ENCODE measurements at regions not wholly inside any gene's neighbourhood (a gene's known extent, or its start where the extent isn't known, plus 50 kb on each side); places are given as distances from the start of the nearest gene placed in this dataset.

GRCh38 chr9:88783711-88784083 is 207.6 kb upstream of the S1PR3 start:
- H3K4me2 ChIP-seq (ENCODE audit: insufficient read depth, low read length, poor library complexity, severe bottlenecking): peak overlapping the region; percentile 28
- no peak for DNase-seq (ENCODE audit: low spot score)

GRCh38 chr9:88784960-88785359 is 206.3 kb upstream of the S1PR3 start:
- H2AFZ ChIP-seq (ENCODE audit: low read length): no peak overlapping the region
- no peak overlapping the region for H3K4me3 ChIP-seq (ENCODE audit: low read length in 2 of 2)
- no peak overlapping the region for H2AK5ac ChIP-seq (ENCODE audit: low read depth, low read length)
- H3K18ac ChIP-seq (ENCODE audit: low read length): peak overlapping the region; percentile 11
- H3K4me2 ChIP-seq (ENCODE audit: insufficient read depth, low read length, poor library complexity, severe bottlenecking): no peak overlapping the region
- no peak overlapping the region for H3K9ac ChIP-seq (ENCODE audit: low read depth, low read length, poor library complexity)
- no peak overlapping the region for H3K14ac ChIP-seq (ENCODE audit: low read length)
- H2BK15ac ChIP-seq (ENCODE audit: low read length): no peak overlapping the region
- no CpG with 5 or more reads among the region's 3 CpGs for WGBS, 2 donors (ENCODE audit: extremely low coverage in 2 of 2, insufficient read length in 2 of 2, insufficient replicate concordance in 1 of 2)
- H3K9me3 ChIP-seq (replicated peaks in 1 of 2; ENCODE audit: control insufficient read depth in 2 of 2, insufficient read depth in 1 of 2, low read depth in 1 of 2, low read length in 2 of 2): peaks cover 2 to 5% of the 10 kb centered on the region in 2 donors
- no peaks in the 10 kb centered on the region for H3K36me3 ChIP-seq (replicated peaks in 1 of 2; ENCODE audit: control insufficient read depth in 2 of 2, insufficient read depth in 2 of 2, low read length in 2 of 2)
- no peaks in the 10 kb centered on the region for H3K79me1 ChIP-seq (ENCODE audit: low read depth, low read length)
- H2BK120ac ChIP-seq (ENCODE audit: low read depth, low read length): no peak overlapping the region
- no peak overlapping the region for H2BK5ac ChIP-seq (ENCODE audit: low read length)
- no peak for DNase-seq (ENCODE audit: low spot score)
- H4K91ac ChIP-seq (ENCODE audit: low read depth, low read length, poor library complexity): no peak overlapping the region
- no peak overlapping the region for H4K8ac ChIP-seq (ENCODE audit: low read depth, low read length)
- no peak overlapping the region for H3K4ac ChIP-seq (ENCODE audit: low read length)
- H3K4me1 ChIP-seq (ENCODE audit: control insufficient read depth in 2 of 2, insufficient read depth in 1 of 2, low read depth in 1 of 2, low read length in 2 of 2): peaks cover 23 to 42% of the 10 kb centered on the region in 2 donors
- no peak overlapping the region for H3K27ac ChIP-seq (replicated peaks; ENCODE audit: low read length)
- H2BK12ac ChIP-seq (ENCODE audit: low read length): no peak overlapping the region
- H3K27me3 ChIP-seq (ENCODE audit: control insufficient read depth in 3 of 3, insufficient read depth in 3 of 3, low read depth in 1 of 3, low read length in 3 of 3): peaks cover 0 to 10% (median 0%) of the 10 kb centered on the region in 3 experiments
- H3K23ac ChIP-seq (ENCODE audit: low read depth, low read length, poor library complexity): no peak overlapping the region

More at GRCh38 chr9:88783711-88784083, 207.6 kb upstream of the S1PR3 start:
- H3K79me1 ChIP-seq (ENCODE audit: low read depth, low read length): no peaks in the 10 kb centered on the region
- H3K27ac ChIP-seq (replicated peaks; ENCODE audit: low read length): peak overlapping the region; percentile 54
- H3K4me1 ChIP-seq (ENCODE audit: control insufficient read depth in 2 of 2, insufficient read depth in 1 of 2, low read depth in 1 of 2, low read length in 2 of 2): peaks cover 23 to 42% of the 10 kb centered on the region in 2 donors
- no peak overlapping the region for H3K23ac ChIP-seq (ENCODE audit: low read depth, low read length, poor library complexity)
- H2AFZ ChIP-seq (ENCODE audit: low read length): peak overlapping the region; percentile 62
- H3K18ac ChIP-seq (ENCODE audit: low read length): peak overlapping the region; percentile 41
- H3K4ac ChIP-seq (ENCODE audit: low read length): no peak overlapping the region
- H2AK5ac ChIP-seq (ENCODE audit: low read depth, low read length): no peak overlapping the region
- H4K8ac ChIP-seq (ENCODE audit: low read depth, low read length): no peak overlapping the region
- WGBS, 2 donors (ENCODE audit: extremely low coverage in 2 of 2, insufficient read length in 2 of 2, insufficient replicate concordance in 1 of 2): no CpG with 5 or more reads among the region's 4 CpGs
- no peak overlapping the region for H3K9ac ChIP-seq (ENCODE audit: low read depth, low read length, poor library complexity)
- no peak overlapping the region for H2BK15ac ChIP-seq (ENCODE audit: low read length)
- H3K14ac ChIP-seq (ENCODE audit: low read length): no peak overlapping the region
- no peaks in the 10 kb centered on the region for H3K36me3 ChIP-seq (replicated peaks in 1 of 2; ENCODE audit: control insufficient read depth in 2 of 2, insufficient read depth in 2 of 2, low read length in 2 of 2)
- peaks cover 0 to 10% (median 0%) of the 10 kb centered on the region in 3 experiments for H3K27me3 ChIP-seq (ENCODE audit: control insufficient read depth in 3 of 3, insufficient read depth in 3 of 3, low read depth in 1 of 3, low read length in 3 of 3)
- peaks cover 2 to 5% of the 10 kb centered on the region in 2 donors for H3K9me3 ChIP-seq (replicated peaks in 1 of 2; ENCODE audit: control insufficient read depth in 2 of 2, insufficient read depth in 1 of 2, low read depth in 1 of 2, low read length in 2 of 2)
- no peak overlapping the region for H2BK12ac ChIP-seq (ENCODE audit: low read length)
- H3K4me3 ChIP-seq (ENCODE audit: low read length in 2 of 2): peak overlapping the region in 1 of 2 donors; percentile 29
- no peak overlapping the region for H2BK120ac ChIP-seq (ENCODE audit: low read depth, low read length)
- no peak overlapping the region for H2BK5ac ChIP-seq (ENCODE audit: low read length)
- no peak overlapping the region for H4K91ac ChIP-seq (ENCODE audit: low read depth, low read length, poor library complexity)

DNA sequence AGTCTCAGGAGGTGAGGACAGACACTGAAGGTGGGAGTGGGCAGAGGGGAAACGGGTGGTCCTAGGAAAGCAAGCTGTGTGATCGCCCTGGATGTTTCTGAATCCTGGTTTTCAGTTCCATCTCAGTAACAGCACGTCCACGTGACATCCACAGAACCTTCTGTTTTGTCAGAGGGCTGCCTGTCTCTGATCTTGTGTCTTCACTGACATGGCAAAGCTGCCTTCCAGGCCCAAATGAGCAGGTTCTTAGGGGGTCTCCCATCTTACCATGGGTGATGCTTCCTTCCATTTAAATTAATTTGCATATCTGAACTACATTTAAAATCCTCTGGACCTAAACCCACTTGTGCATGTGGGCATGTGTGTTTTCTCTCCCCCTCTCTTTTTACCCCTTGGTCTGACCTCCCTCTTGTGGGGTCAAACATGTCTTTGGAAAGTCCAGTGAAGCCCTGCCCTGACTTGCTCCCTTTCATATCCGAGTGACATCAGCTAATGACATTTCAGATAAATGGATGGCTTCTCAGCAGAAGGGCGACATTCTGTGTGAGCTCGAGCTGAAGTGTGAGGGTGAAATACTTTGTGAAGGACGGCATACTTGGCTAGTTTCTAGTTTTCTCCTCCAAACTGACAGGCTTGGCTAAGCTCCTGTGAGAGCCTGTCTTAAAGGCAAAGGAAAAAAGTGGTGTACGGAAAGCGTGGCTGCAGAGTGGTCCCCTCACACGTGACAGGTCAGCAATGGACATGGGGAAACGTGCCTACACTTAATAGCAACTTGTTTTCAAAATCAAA is 204.8 kb upstream of the S1PR3 start:
- Histone ChIP-seq H3K4ac (ENCODE audit: low read length) (no peak overlapping the region), H2BK15ac (ENCODE audit: low read length) (no peak overlapping the region), H2AK5ac (ENCODE audit: low read depth, low read length) (no peak overlapping the region), H3K4me3 (ENCODE audit: low read length in 2 of 2) (no peak overlapping the region), H3K9ac (ENCODE audit: low read depth, low read length, poor library complexity) (no peak overlapping the region), H3K14ac (ENCODE audit: low read length) (no peak overlapping the region), H4K8ac (ENCODE audit: low read depth, low read length) (no peak overlapping the region), H4K91ac (ENCODE audit: low read depth, low read length, poor library complexity) (no peak overlapping the region), H3K79me1 (ENCODE audit: low read depth, low read length) (no peaks in the 10 kb centered on the region), H2BK5ac (ENCODE audit: low read length) (no peak overlapping the region), H2BK120ac (ENCODE audit: low read depth, low read length) (no peak overlapping the region), H3K27me3 (ENCODE audit: control insufficient read depth in 3 of 3, insufficient read depth in 3 of 3, low read depth in 1 of 3, low read length in 3 of 3) (peaks cover 0 to 10% (median 0%) of the 10 kb centered on the region in 3 experiments), H3K4me2 (ENCODE audit: insufficient read depth, low read length, poor library complexity, severe bottlenecking) (no peak overlapping the region), H3K36me3 (replicated peaks in 1 of 2; ENCODE audit: control insufficient read depth in 2 of 2, insufficient read depth in 2 of 2, low read length in 2 of 2) (no peaks in the 10 kb centered on the region), H2BK12ac (ENCODE audit: low read length) (no peak overlapping the region), H3K27ac (replicated peaks; ENCODE audit: low read length) (no peak overlapping the region), H3K18ac (ENCODE audit: low read length) (no peak overlapping the region), H3K23ac (ENCODE audit: low read depth, low read length, poor library complexity) (no peak overlapping the region), H3K4me1 (ENCODE audit: control insufficient read depth in 2 of 2, insufficient read depth in 1 of 2, low read depth in 1 of 2, low read length in 2 of 2) (peaks cover 23 to 34% of the 10 kb centered on the region in 2 donors), H3K9me3 (replicated peaks in 1 of 2; ENCODE audit: control insufficient read depth in 2 of 2, insufficient read depth in 1 of 2, low read depth in 1 of 2, low read length in 2 of 2) (peaks cover 2 to 5% of the 10 kb centered on the region in 2 donors), H2AFZ (ENCODE audit: low read length) (no peak overlapping the region)
- WGBS, 2 donors (ENCODE audit: extremely low coverage in 2 of 2, insufficient read length in 2 of 2, insufficient replicate concordance in 1 of 2): no CpG with 5 or more reads among the region's 12 CpGs
- DNase-seq (ENCODE audit: low spot score): no peak

GRCh38 chr9:88789785-88790184 is 201.5 kb upstream of the S1PR3 start:
- Histone ChIP-seq H2BK15ac (ENCODE audit: low read length) (no peak overlapping the region), H2AK5ac (ENCODE audit: low read depth, low read length) (no peak overlapping the region), H2BK120ac (ENCODE audit: low read depth, low read length) (no peak overlapping the region), H3K4me3 (ENCODE audit: low read length in 2 of 2) (no peak overlapping the region), H3K27me3 (ENCODE audit: control insufficient read depth in 3 of 3, insufficient read depth in 3 of 3, low read depth in 1 of 3, low read length in 3 of 3) (peaks cover 0 to 3% (median 0%) of the 10 kb centered on the region in 3 experiments), H3K27ac (replicated peaks; ENCODE audit: low read length) (no peak overlapping the region), H3K79me1 (ENCODE audit: low read depth, low read length) (no peaks in the 10 kb centered on the region), H2BK5ac (ENCODE audit: low read length) (no peak overlapping the region), H3K9ac (ENCODE audit: low read depth, low read length, poor library complexity) (no peak overlapping the region), H4K91ac (ENCODE audit: low read depth, low read length, poor library complexity) (no peak overlapping the region), H3K23ac (ENCODE audit: low read depth, low read length, poor library complexity) (no peak overlapping the region), H3K14ac (ENCODE audit: low read length) (no peak overlapping the region), H3K4ac (ENCODE audit: low read length) (no peak overlapping the region), H3K36me3 (replicated peaks in 1 of 2; ENCODE audit: control insufficient read depth in 2 of 2, insufficient read depth in 2 of 2, low read length in 2 of 2) (no peaks in the 10 kb centered on the region), H2AFZ (ENCODE audit: low read length) (no peak overlapping the region), H4K8ac (ENCODE audit: low read depth, low read length) (no peak overlapping the region), H3K4me1 (ENCODE audit: control insufficient read depth in 2 of 2, insufficient read depth in 1 of 2, low read depth in 1 of 2, low read length in 2 of 2) (peaks cover 3 to 8% of the 10 kb centered on the region in 2 donors), H3K18ac (ENCODE audit: low read length) (no peak overlapping the region), H3K4me2 (ENCODE audit: insufficient read depth, low read length, poor library complexity, severe bottlenecking) (no peak overlapping the region), H2BK12ac (ENCODE audit: low read length) (no peak overlapping the region), H3K9me3 (replicated peaks in 1 of 2; ENCODE audit: control insufficient read depth in 2 of 2, insufficient read depth in 1 of 2, low read depth in 1 of 2, low read length in 2 of 2) (peaks cover 2 to 5% of the 10 kb centered on the region in 2 donors)
- no peak for DNase-seq (ENCODE audit: low spot score)
- WGBS, 2 donors (ENCODE audit: extremely low coverage in 2 of 2, insufficient read length in 2 of 2, insufficient replicate concordance in 1 of 2): no CpG with 5 or more reads among the region's 3 CpGs
